A204.1 (cell line): ENCODE measurements at regions not wholly inside any gene's neighbourhood (a gene's known extent, or its start where the extent isn't known, plus 50 kb on each side); places are given as distances from the start of the nearest gene placed in this dataset.
"Not testable (repeated sequence)": the region's sequence is repeated elsewhere in the genome, so short reads cannot be mapped to it uniquely, and the experiment has no call there.

Source experiments
- FAIRE-seq: peaks from 2 replicates; lab custom pipeline; 2012; peaks lifted over from hg19 to GRCh38; lab: Jason Lieb, UNC

DNA sequence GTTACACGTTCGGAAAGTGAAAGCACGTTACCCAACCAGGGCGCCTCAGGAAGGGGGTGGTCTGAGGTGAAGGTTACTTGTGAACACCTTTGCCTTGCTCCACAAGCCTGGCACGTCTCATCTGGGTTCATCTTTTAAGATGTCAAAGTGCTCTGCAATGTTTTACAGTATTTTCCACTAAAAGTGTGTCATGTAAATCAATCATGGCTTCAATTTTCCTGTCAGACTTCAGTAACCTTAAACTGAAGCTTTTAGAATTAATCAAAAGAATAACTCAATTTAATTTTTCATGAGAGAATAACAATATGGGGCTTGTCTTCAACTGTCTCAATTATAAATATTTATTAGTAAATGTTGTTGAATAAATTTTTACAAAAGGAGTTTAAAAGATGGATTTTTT is 93.3 kb upstream of the FANCL start:
- no peak for FAIRE-seq

DNA sequence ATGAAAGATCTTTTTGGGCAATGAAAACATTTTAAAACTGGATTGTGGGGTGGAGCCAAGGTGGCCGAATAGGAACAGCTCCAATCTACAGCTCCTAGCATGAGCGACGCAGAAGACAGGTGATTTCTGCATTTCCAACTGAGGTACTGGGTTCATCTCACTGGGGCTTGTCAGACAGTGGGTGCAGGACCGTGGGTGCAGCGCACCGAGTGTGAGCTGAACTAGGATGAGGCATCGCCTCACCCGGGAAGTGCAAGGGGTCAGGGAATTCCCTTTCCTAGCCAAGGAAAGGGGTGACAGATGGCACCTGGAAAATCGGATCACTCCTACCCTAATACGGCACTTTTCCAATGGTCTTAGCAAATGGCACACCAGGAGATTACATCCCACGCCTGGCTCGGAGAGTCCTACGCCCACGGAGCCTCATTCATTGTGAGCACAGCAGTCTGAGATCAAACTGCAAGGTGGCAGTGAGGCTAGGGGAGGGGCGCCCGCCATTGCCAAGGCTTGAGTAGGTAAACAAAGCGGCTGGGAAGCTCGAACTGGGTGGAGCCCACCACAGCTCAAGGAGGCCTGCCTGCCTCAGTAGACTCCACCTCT is 84.3 kb upstream of the FANCL start:
- not testable (repeated sequence) for FAIRE-seq

DNA sequence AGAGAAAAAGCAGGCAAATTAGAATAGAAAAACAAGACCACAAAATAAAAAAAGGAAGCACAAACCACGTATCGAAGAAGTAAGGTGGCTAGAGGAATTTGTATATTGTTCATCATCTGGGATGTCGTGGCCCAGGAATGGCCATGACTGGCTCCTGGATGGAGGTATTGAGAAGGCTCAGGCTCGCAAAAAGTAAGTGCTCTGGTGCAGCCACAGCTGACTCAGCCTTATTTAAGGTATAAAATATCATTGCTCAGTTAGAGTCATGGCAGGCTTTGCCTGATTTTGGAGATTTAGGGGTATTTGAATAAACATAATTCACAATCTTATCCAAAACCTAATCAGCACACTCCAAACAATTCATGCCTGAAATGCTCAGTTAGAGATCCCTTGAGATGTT is 78.4 kb upstream of the FANCL start:
- no peak for FAIRE-seq

DNA sequence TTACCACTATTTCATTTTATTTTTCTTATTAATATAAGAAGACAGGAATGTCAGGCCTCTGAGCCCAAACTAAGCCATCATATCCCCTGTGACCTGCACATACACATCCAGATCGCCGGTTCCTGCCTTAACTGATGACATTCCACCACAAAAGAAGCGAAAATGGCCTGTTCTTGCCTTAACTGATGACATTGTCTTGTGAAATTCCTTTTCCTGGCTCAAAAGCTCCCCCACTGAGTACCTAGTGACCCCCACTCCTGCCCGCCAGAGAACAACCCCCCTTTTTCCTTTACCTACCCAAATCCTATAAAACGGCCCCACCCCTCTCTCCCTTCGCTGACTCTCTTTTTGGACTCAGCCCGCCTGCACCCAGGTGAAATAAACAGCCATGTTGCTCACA is 77.8 kb upstream of the FANCL start:
- not testable (repeated sequence) for FAIRE-seq

DNA sequence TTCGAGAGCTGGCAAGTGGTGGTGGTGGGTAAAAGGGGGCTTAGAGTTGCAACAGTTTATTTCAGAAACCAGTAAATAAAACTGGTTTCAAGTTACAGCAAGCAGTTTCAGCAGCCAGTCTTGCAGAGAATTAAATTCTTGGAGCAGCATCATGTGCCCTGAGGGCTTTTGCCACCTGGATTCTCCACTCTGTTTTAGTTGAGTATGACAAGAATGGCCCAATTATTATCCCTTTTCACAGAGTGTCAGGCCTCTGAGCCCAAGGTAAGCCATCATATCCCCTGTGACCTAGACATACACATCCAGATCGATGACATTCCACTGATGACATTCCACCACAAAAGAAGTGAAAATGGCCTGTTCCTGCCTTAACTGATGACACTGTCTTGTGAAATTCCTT is 72.8 kb upstream of the FANCL start:
- no peak for FAIRE-seq

DNA sequence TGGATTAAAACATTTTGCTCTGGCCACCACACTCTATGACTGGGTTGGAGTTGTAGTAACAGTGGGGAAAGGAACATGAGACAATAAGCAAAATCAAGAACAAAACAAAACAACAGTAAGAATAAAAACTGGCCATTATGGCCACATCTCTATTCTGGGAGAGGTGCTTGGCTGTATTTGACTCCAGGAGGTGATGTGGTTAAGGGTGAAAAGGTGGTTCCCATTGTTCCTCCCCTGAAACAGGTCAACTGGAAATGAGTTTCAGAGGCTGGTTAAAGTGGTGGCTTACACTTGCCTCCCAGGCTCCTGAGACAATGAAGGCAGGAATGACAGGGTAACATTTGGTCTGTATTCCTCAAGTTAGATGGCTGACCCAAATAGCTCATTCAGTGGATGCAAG is 67.3 kb upstream of the FANCL start:
- FAIRE-seq = no peak

DNA sequence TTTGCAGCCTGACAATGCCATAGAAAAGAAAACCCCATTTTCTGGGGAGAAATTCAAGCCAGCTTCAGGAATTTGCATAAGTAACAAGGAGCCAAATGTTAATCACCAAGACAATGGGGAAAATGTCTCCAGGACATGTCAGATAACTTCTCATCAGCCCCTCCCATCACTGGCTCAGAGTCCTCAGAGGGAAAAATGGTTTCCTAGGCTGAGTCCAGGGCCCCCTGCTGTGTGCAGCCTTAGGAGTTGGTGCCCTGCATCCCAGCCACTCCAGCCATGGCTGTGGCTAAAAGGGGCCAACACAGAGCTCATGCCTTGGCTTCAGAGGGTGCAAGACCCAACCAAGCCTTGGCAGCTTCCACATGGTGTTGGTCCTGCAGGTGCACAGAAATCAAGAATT is 63.7 kb upstream of the FANCL start:
- no peak for FAIRE-seq

DNA sequence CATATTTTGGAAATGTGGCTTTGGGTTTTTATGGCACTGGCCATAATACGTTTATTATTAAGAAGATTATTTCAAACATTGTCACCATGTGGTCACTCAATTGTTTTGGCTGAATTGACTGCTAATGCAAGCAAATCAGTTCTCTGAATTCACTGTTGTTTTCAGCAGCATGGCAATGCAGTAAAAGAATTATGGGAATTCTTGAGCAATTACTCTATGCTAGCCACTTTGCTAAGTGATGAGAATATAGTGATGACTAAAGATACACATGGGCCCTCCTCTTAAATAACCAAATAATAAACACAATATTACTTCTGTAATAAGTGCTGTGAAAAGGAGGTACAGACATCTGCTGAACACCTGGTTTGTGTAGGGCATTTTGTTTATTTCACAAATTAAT is 58.0 kb upstream of the FANCL start:
- no peak for FAIRE-seq

DNA sequence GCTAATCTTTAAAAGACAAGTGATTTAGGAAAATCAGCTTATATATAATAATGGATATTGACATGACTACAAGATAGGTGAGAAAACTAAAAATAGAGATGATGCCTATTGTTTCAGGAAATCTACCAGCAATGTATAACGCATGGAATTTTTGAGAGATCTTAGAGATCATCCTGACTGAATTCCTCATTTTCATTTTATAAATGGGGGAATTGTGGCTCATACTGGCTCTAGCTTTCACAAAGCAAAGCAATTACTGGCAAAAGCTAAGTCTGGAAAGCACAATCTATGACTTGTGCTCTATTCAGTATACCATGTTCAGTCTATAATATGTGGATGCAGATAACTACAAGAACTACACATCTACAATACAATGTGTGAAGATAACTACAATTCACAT is 51.9 kb upstream of the FANCL start:
- FAIRE-seq = no peak

DNA sequence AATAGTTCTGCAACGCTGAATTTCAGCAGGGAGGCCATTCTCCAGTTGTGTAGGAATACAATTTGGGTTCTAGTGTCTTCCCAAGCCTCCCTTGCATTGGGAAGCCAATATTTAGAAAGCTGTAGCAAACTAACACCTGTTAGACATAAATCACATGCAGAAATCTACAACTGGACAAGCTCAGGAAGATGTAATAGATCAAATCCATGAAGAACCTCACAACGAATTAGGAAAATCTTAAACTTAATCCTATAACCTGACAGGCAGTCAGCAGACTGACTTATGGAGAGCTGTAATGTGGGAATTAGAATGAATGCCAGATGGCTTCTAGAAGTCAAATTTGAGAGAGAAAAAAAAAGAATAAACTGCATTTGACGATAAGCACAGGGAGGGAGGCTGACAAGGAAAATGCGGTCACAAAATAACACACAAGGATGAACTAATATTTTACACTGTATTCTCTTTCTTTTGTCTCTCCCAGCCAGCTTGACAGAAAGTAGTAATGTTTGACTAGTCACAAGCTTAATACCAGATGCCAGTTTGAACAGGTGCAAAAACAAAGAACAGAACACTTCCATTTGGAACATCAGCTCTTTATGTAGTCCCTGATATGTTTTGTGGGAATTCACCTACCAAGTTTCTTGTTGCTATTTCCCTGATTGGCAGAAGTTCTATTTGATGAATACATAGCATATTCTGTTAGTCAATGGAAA is 50.8 kb upstream of the FANCL start:
- no peak for FAIRE-seq
